Hepatocyte (in vitro differentiated cells): ENCODE measurements at regions not wholly inside any gene's neighbourhood (a gene's known extent, or its start where the extent isn't known, plus 50 kb on each side); places are given as distances from the start of the nearest gene placed in this dataset.

Source experiments
- DNase-seq: peaks from one replicate; pipeline ENCODE4 v3.0.0-alpha.2; 2016; ENCODE audit warnings: low spot score
- H2AFZ ChIP-seq: fragments of 200-600 bp; sonication (generic); 2 replicates; pipeline ENCODE4 v1.6.0; 2016; ENCODE audit warnings: antibody characterized with exemption, mild to moderate bottlenecking
- H3K27ac ChIP-seq: fragments of 200-600 bp; sonication (generic); 2 replicates; pipeline ENCODE4 v1.5.1; 2016; ENCODE audit warnings: mild to moderate bottlenecking
- H3K27me3 ChIP-seq: fragments of 200-600 bp; sonication (generic); 2 replicates; pipeline ENCODE4 v1.6.1; 2016
- H3K36me3 ChIP-seq: fragments of 200-600 bp; sonication (generic); replicated peaks from 2 replicates; pipeline ENCODE4 v1.5.1; 2016; ENCODE audit warnings: low read depth; ENCODE audit not compliant: insufficient read depth
- H3K4me1 ChIP-seq: fragments of 200-600 bp; sonication (generic); 2 replicates; pipeline ENCODE4 v1.5.1; 2016; ENCODE audit warnings: mild to moderate bottlenecking, moderate library complexity; ENCODE audit not compliant: insufficient read depth
- H3K4me2 ChIP-seq: fragments of 200-600 bp; sonication (generic); 2 replicates; pipeline ENCODE4 v1.6.0; 2016
- H3K4me3 ChIP-seq: fragments of 200-600 bp; sonication (generic); 2 replicates; pipeline ENCODE4 v1.5.1; 2016; ENCODE audit warnings: mild to moderate bottlenecking
- H3K79me2 ChIP-seq: fragments of 200-600 bp; sonication (generic); 2 replicates; pipeline ENCODE4 v1.6.0; 2017; ENCODE audit warnings: mild to moderate bottlenecking
- H3K9me2 ChIP-seq: fragments of 200-600 bp; sonication (generic); replicated peaks from 2 replicates; pipeline ENCODE4 v1.6.0; 2017; ENCODE audit warnings: mild to moderate bottlenecking; ENCODE audit not compliant: insufficient read depth
- H3K9me3 ChIP-seq: fragments of 200-600 bp; sonication (generic); 2 replicates; pipeline ENCODE4 v1.5.1; 2016; ENCODE audit warnings: low read depth, mild to moderate bottlenecking
- H4K20me1 ChIP-seq: fragments of 200-600 bp; sonication (generic); 2 replicates; pipeline ENCODE4 v1.6.0; 2016; ENCODE audit warnings: mild to moderate bottlenecking; ENCODE audit not compliant: insufficient read depth, poor library complexity, severe bottlenecking
- EZH2 ChIP-seq: fragments of 200-600 bp; sonication (generic); IDR thresholded peaks from 2 replicates; pipeline ENCODE4 v1.6.1; 2016; ENCODE audit warnings: antibody characterized with exemption, mild to moderate bottlenecking, borderline replicate concordance
- EZH2phosphoT487 ChIP-seq: fragments of 200-600 bp; sonication (generic); IDR thresholded peaks from one replicate; pipeline ENCODE4 v1.6.1; 2018; ENCODE audit warnings: antibody characterized with exemption, mild to moderate bottlenecking, low read depth, moderate library complexity; ENCODE audit not compliant: unreplicated experiment, severe bottlenecking
- WGBS: methylation state at CpG from one replicate; pipeline ENCODE4 v1.1.6; 2016; ENCODE audit warnings: low lambda C conversion rate; ENCODE audit errors: missing lambda C conversion rate; 5-methylcytosine and 5-hydroxymethylcytosine counted together
- TF ChIP-seq, protein P1 (sequence below): fragments of 200-600 bp; sonication (generic); IDR thresholded peaks from 2 replicates; pipeline ENCODE4 v1.5.1; 2016; ENCODE audit warnings: antibody characterized with exemption, mild to moderate bottlenecking; ENCODE audit not compliant: poor library complexity

DNA sequence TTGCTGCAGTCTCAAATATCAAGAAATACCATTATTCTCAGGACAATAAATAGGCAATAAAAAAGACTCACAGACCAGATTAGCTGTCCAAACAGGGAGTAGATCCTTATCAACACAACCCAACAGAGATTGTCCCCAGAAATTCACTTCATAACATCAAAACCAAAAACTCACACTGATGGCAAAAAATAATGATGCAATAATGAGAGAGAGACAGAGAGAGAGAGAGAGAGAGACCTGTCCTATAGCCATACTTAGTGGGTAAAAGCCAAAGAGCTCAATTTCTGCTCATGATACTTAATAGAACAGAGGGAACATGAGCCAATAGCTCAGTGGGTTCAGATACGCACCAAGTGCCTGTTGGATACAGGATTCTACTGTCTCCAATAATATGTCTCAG, 244.5 kb downstream of the FAM72C start:
- H3K4me1 ChIP-seq, result no peaks in the 10 kb centered on the region
- H3K27ac ChIP-seq, result no peak overlapping the region
- H2AFZ ChIP-seq, result no peak overlapping the region
- no peaks in the 10 kb centered on the region for H3K79me2 ChIP-seq
- H3K27me3 ChIP-seq, result no peaks in the 10 kb centered on the region
- 92% methylated on average over 1 of the region's 1 CpG for WGBS
- no peak overlapping the region for H3K4me2 ChIP-seq
- H3K9me3 ChIP-seq, result no peaks in the 10 kb centered on the region
- no peak overlapping the region for H3K4me3 ChIP-seq
- no peaks in the 10 kb centered on the region for H4K20me1 ChIP-seq
- H3K9me2 ChIP-seq, result no peaks in the 10 kb centered on the region
- DNase-seq, result no peak
- TF ChIP-seq, protein P1, sequence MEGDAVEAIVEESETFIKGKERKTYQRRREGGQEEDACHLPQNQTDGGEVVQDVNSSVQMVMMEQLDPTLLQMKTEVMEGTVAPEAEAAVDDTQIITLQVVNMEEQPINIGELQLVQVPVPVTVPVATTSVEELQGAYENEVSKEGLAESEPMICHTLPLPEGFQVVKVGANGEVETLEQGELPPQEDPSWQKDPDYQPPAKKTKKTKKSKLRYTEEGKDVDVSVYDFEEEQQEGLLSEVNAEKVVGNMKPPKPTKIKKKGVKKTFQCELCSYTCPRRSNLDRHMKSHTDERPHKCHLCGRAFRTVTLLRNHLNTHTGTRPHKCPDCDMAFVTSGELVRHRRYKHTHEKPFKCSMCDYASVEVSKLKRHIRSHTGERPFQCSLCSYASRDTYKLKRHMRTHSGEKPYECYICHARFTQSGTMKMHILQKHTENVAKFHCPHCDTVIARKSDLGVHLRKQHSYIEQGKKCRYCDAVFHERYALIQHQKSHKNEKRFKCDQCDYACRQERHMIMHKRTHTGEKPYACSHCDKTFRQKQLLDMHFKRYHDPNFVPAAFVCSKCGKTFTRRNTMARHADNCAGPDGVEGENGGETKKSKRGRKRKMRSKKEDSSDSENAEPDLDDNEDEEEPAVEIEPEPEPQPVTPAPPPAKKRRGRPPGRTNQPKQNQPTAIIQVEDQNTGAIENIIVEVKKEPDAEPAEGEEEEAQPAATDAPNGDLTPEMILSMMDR, result no peak
- TF ChIP-seq EZH2phosphoT487, result no peak
- TF ChIP-seq EZH2, result no peak
- no peaks in the 10 kb centered on the region for H3K36me3 ChIP-seq

DNA sequence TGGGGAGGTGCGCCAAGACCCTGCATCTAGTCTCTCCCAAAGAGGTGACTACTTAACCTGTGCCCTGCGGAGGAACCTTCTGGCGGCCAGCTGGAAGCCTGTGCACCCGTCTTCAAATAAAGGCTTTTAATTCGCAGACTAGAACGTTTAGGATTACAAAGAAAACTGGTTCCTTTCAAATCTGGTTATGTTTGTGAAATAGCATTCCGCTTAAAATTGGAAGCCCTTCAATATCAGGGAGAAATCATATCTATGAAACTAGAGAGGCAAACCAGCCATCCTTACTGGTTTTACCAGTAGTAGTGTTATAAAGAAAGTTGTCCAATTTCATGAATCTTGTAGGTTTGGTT, 250.8 kb downstream of the FAM72C start:
- Histone ChIP-seq H3K9me2 (no peaks in the 10 kb centered on the region), H3K4me2 (no peak overlapping the region), H3K27ac (no peak overlapping the region), H3K4me3 (no peak overlapping the region), H2AFZ (no peak overlapping the region), H3K27me3 (no peaks in the 10 kb centered on the region), H4K20me1 (no peaks in the 10 kb centered on the region), H3K79me2 (no peaks in the 10 kb centered on the region), H3K36me3 (no peaks in the 10 kb centered on the region), H3K4me1 (no peaks in the 10 kb centered on the region), H3K9me3 (no peaks in the 10 kb centered on the region)
- TF ChIP-seq EZH2 (no peak), EZH2phosphoT487 (no peak)
- TF ChIP-seq, protein P1, result no peak
- no peak for DNase-seq
- WGBS, result 90% methylated on average over 7 of the region's 7 CpGs

DNA sequence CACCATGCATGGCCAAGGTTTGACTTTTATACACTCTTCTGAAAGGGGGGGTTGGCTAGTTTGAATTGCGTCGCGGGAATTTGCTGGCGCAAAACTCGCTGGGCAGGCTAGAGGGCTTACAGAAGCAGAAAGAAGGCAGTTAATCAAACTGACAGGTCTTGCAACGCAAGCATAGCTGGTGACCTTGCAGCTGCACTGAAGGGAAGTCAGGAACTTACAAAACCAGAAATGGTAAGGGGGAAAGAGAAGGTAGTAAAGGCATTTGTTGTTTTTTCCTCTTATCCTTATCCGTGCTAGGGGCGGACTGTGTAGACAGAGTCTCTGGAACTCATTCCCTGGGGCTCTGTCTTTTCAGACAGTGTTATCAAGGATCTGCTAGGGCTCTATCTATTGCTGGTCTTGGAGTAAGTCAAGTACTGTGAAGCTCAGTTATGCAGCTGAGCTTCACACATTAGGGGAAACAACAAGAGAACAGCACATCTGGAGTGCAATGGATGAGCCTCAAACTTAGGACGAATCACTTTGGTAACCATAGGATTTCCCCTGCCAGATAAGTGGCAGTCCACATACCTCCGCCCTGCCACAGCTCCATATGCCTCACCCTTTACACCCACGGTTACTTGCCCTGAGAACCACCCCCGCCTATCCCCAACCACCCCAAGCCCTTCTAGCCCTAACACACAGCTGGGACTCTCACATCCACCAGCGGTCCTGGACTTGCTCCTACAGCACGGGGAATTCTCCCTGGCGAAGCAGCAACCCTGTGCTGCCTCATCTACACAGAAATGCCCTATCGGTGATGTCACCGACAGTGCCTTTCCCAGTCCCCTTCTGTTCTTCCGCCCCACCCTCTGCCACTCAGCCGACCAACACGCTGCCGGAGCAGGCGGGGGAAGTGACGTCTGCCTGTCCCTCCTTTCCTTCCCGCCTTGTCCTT, 251.4 kb downstream of the FAM72C start:
- H4K20me1 ChIP-seq, result no peaks in the 10 kb centered on the region
- no peaks in the 10 kb centered on the region for H3K9me2 ChIP-seq
- H3K4me2 ChIP-seq, result no peak overlapping the region
- no peaks in the 10 kb centered on the region for H3K4me1 ChIP-seq
- H3K27me3 ChIP-seq, result no peaks in the 10 kb centered on the region
- no peak for DNase-seq
- H3K27ac ChIP-seq, result no peak overlapping the region
- no peak overlapping the region for H3K4me3 ChIP-seq
- no peak overlapping the region for H2AFZ ChIP-seq
- no peaks in the 10 kb centered on the region for H3K9me3 ChIP-seq
- TF ChIP-seq, protein P1, result no peak
- TF ChIP-seq EZH2phosphoT487 (no peak), EZH2 (no peak)
- no peaks in the 10 kb centered on the region for H3K36me3 ChIP-seq
- 81% methylated on average over 24 of the region's 24 CpGs for WGBS
- no peaks in the 10 kb centered on the region for H3K79me2 ChIP-seq
